ENCODE measurements at regions not wholly inside any gene's neighbourhood (a gene's known extent, or its start where the extent isn't known, plus 50 kb on each side); places are given as distances from the start of the nearest gene placed in this dataset.

GRCh38 chr1:172751683-172752082 lies 92.8 kb downstream of the FASLG start:
- in situ Hi-C loops (cut with HindIII; ENCODE audit: low sequenced_read_pairs) = no loop called here

DNA sequence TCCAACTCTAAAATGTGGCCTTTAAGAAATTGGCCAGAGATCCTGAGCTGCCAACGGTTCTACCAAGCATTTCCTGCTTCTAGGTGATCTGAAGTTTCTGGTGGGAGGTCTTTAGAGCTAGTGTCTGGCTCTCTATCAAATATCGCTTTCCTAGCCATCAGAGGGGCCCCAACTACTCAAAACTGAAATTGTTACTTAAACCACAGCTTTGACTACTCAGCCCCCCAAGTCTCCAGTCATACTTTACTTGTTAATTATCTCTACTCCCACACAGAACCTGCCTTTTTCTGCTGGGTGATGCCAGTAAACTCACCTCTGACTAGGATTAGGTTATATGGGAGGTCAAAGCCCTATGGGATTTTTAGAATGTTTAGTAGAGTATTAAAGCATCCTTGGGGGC lies 95.1 kb downstream of the FASLG start:
- in situ Hi-C loops (cut with HindIII; ENCODE audit: low sequenced_read_pairs) = no loop called here

DNA sequence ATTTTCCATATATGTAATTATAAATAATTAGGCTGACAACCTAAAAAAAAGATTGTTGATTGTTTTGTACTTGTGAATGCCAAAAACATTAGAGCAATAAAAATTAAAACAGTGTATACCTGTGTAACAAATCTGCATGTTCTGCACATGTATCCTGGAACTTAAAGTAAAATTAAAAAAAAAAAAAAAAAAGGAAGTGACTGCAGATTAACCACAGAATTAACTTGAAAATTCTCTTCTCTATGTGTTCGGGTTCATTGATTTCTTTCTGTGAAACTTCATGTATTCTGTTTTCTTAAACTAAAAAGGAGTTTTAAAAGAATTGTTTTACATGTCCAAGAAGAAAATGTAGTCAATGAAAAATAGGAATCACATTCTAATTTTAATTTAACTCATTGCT lies 95.7 kb downstream of the FASLG start:
- in situ Hi-C loops (cut with HindIII; ENCODE audit: low sequenced_read_pairs) = no loop called here

GRCh38 chr1:172755099-172755498 lies 96.2 kb downstream of the FASLG start:
- in situ Hi-C loops (cut with HindIII; ENCODE audit: low sequenced_read_pairs) = no loop called here

- in situ Hi-C loops (cut with HindIII; ENCODE audit: low sequenced_read_pairs) = no loop called here
Observed at GRCh38 chr1:172756024-172756423, 97.1 kb downstream of the FASLG start.

DNA sequence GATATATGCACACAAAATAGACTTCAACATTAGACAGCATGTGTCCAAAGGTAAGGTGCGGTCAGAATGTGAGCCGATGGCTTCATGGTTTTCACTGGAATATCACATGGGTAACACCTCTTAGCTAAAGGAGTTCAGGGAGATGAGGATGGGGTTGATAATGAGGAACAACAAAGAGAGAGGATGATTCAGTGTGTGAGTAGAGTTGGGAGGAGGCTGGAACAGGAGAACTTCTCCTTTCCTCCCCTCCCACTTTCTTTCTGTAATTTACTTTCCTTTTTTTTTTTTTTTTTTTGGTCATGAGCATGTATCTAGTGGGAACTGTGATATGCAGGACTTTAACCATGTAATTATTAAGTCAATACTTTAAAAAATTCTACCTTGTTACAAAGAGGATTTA lies 99.4 kb downstream of the FASLG start:
- in situ Hi-C loops (cut with HindIII; ENCODE audit: low sequenced_read_pairs) = no loop called here

- in situ Hi-C loops (cut with HindIII; ENCODE audit: low sequenced_read_pairs) = no loop called here
Observed at GRCh38 chr1:172760121-172760520, 101.2 kb downstream of the FASLG start.

GRCh38 chr1:172761581-172762486 lies 102.9 kb downstream of the FASLG start:
- in situ Hi-C loops (cut with HindIII; ENCODE audit: low sequenced_read_pairs) = no loop called here

- in situ Hi-C loops (cut with HindIII; ENCODE audit: low sequenced_read_pairs) = no loop called here
Observed at GRCh38 chr1:172763057-172763456, 104.2 kb downstream of the FASLG start.

DNA sequence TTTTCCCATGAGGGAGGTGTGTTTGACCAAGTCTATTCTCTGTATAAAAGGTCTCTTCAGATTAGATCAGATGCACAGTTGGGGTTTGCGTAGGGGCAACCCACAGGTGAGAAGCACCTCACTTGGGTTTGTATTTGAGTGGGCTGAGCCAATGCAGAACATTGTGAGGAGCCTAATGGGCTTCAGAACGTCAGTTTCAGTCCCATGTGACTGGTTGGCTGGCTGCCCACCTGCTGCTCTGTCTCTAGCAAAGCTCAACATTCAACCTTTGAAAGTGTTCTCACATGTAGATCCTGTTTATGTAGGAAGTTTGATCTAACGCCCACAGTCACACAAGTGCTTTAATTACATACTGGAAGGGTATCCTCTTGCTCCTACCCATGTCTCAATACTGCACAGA lies 105.5 kb downstream of the FASLG start:
- in situ Hi-C loops (cut with HindIII; ENCODE audit: low sequenced_read_pairs) = no loop called here

DNA sequence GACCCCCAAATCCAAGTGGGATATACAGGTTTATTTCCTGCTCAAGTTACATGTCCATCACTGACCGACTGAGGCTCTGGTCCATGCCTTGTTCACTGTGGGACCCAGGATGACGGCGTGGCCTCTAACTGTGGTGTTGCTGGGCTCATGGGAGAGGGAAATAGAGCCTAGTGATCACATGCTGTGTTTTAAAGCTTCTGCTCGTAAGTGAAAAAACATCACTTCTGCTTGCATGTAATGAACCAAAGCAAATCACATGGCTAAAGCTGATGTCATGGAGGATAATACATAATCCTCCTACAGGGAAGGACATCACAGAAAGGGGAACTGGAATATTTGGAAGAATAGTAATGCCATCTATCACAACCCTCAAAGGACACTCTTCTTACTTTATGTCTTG lies 107.6 kb downstream of the FASLG start:
- in situ Hi-C loops (cut with HindIII; ENCODE audit: low sequenced_read_pairs) = no loop called here

DNA sequence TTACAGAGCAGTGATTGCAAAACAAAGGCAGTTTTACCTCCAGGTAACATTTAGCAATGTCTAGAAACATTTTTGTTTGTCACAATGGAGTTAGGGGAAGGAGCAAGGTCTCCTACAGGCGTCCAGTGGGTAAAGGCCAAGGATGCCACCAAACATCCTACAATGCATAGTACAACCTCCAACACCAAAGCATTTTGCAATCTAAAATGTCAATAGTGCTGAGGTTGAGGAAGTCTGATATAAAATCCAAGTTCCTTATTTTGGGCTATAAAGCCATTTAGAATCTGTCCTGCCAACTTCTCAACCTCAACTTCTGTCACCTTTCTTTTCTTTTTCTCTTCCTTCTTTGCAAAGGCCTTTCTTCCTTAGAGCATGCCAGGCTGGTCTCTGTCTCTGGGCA lies 111.2 kb downstream of the FASLG start:
- in situ Hi-C loops (cut with HindIII; ENCODE audit: low sequenced_read_pairs) = no loop called here

GRCh38 chr1:172774561-172774960 lies 115.7 kb downstream of the FASLG start:
- in situ Hi-C loops (cut with HindIII; ENCODE audit: low sequenced_read_pairs) = no loop called here

DNA sequence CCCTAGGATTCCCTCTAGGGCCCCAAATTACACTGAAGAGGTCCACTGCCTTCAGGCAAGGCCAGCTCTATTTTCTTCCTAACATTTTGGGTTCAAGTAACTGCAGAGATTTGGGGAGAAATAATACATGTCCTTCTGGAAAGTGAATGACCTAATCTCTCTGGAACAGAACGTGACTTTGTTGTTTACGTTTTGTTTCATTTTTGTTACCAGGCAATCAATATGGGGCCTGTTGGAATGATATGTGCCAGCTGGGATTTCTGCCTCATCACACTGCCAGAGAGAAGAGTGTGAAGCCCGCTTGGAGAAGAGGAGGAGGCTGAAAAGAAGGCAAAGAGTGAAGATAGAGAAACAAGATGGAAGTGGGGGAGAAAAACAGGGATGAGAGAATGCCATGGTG lies 116.7 kb downstream of the FASLG start:
- in situ Hi-C loops (cut with HindIII; ENCODE audit: low sequenced_read_pairs) = no loop called here

- in situ Hi-C loops (cut with HindIII; ENCODE audit: low sequenced_read_pairs) = no loop called here
Observed at GRCh38 chr1:172776071-172776470, 117.2 kb downstream of the FASLG start.

DNA sequence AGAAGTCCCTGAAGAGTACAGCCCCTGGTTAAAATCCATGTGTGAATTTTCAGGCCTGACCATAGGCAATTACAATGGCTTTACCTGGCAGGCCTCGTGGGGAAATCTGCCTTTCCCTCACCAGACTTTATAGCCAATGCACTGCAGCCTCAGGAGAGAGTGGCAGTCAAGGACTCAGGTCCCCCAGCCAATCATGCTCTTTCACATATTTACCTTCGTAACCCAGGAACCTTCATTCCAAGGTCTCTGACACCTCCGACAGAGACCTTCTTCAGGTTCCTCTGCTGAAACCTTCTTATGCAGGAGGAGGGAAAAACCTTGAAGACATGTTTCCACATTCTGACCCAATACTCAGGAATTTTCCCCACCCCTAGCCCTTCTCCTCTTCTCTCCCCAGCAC lies 118.9 kb downstream of the FASLG start:
- in situ Hi-C loops (cut with HindIII; ENCODE audit: low sequenced_read_pairs) = no loop called here

- in situ Hi-C loops (cut with HindIII; ENCODE audit: low sequenced_read_pairs) = no loop called here
Observed at GRCh38 chr1:172778456-172779455, 119.9 kb downstream of the FASLG start.

DNA sequence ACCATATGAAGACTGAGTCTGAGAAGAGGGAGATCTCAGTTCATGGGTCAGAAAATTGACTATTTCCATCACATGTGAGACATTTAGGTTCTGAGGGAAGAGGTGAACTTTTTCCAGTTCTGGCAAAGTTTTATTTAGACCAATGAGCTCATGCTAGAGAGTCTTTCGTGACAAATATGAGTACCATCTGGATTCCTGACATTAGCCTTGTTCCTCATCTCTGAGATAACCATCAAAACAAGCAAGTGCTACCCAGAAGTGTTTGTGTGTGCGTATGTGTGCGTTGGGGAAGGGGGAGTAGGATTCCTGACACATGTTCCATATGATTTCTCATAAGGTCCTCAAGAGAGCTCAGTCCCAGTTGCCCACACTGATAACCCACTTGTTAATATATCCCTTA lies 120.6 kb downstream of the FASLG start:
- in situ Hi-C loops (cut with HindIII; ENCODE audit: low sequenced_read_pairs) = no loop called here

- in situ Hi-C loops (cut with HindIII; ENCODE audit: low sequenced_read_pairs) = no loop called here
Observed at GRCh38 chr1:172781513-172782140, 122.7 kb downstream of the FASLG start.

- in situ Hi-C loops (cut with HindIII; ENCODE audit: low sequenced_read_pairs) = no loop called here
Observed at GRCh38 chr1:172789840-172790239, 130.9 kb downstream of the FASLG start.

- in situ Hi-C loops (cut with HindIII; ENCODE audit: low sequenced_read_pairs) = no loop called here
Observed at GRCh38 chr1:172790245-172790644, 131.3 kb downstream of the FASLG start.
